GM23338 (cell line): ENCODE measurements at regions not wholly inside any gene's neighbourhood (a gene's known extent, or its start where the extent isn't known, plus 50 kb on each side); places are given as distances from the start of the nearest gene placed in this dataset.

Source experiments
- ATAC-seq: fragments of 200-7000 bp; cut with Tn5 transposase; 3 replicates; pipeline ENCODE4 v1.9.1; 2020
- DNase-seq: peaks from one replicate; pipeline ENCODE4 v3.0.0-alpha.2; 2015; ENCODE audit warnings: low spot score
- H2AFZ ChIP-seq: fragments of 200-600 bp; sonication (generic); 2 replicates; pipeline ENCODE4 v1.8.0; 2016; ENCODE audit warnings: antibody characterized with exemption, mild to moderate bottlenecking, moderate library complexity
- H3F3A ChIP-seq: fragments of 200-600 bp; sonication (generic); replicated peaks from 2 replicates; pipeline ENCODE4 v1.8.0; 2017; ENCODE audit warnings: antibody characterized with exemption, mixed run types, low read depth
- H3K27ac ChIP-seq: fragments of 200-600 bp; sonication (generic); 2 replicates; pipeline ENCODE4 v1.6.1; 2016; ENCODE audit warnings: low read depth
- H3K27me3 ChIP-seq: fragments of 200-600 bp; sonication (generic); 2 replicates; pipeline ENCODE4 v1.8.0; 2016; ENCODE audit warnings: mild to moderate bottlenecking, mixed run types, moderate library complexity; ENCODE audit not compliant: insufficient read depth
- H3K36me3 ChIP-seq: fragments of 200-600 bp; sonication (generic); 2 replicates; pipeline ENCODE4 v1.8.0; 2016; ENCODE audit warnings: mild to moderate bottlenecking; ENCODE audit not compliant: insufficient read depth
- H3K4me1 ChIP-seq: fragments of 200-600 bp; sonication (generic); 2 replicates; pipeline ENCODE4 v1.8.0; 2016; ENCODE audit warnings: mild to moderate bottlenecking, moderate library complexity; ENCODE audit not compliant: insufficient read depth
- H3K4me2 ChIP-seq: fragments of 200-600 bp; sonication (generic); 2 replicates; pipeline ENCODE4 v1.7.1; 2017; ENCODE audit warnings: mixed run types
- H3K4me3 ChIP-seq: fragments of 200-600 bp; sonication (generic); 2 replicates; pipeline ENCODE4 v1.6.1; 2016; ENCODE audit warnings: mixed run types
- H3K79me2 ChIP-seq: fragments of 200-600 bp; sonication (generic); replicated peaks from 2 replicates; pipeline ENCODE4 v1.8.0; 2017; ENCODE audit warnings: mild to moderate bottlenecking; ENCODE audit not compliant: insufficient read depth
- H3K9me2 ChIP-seq: fragments of 200-600 bp; sonication (generic); 2 replicates; pipeline ENCODE4 v1.8.0; 2017; ENCODE audit not compliant: insufficient read depth
- H4K20me1 ChIP-seq: fragments of 200-600 bp; sonication (generic); replicated peaks from 2 replicates; pipeline ENCODE4 v1.8.0; 2017; ENCODE audit warnings: mild to moderate bottlenecking; ENCODE audit not compliant: insufficient read depth
- H3K27ac Mint-ChIP-seq: 2 replicates; pipeline ENCODE4 v1.8.0; 2020; ENCODE audit warnings: inconsistent platforms, mild to moderate bottlenecking, moderate library complexity, mixed read lengths
- H3K27me3 Mint-ChIP-seq: 3 replicates; pipeline ENCODE4 v1.8.0; 2022; ENCODE audit warnings: low read depth, mild to moderate bottlenecking, moderate library complexity, mixed read lengths, inconsistent platforms; ENCODE audit not compliant: insufficient read depth, poor library complexity
- H3K36me3 Mint-ChIP-seq: 3 replicates; pipeline ENCODE4 v1.8.0; 2021; ENCODE audit warnings: low read depth, mild to moderate bottlenecking, inconsistent platforms, moderate library complexity, mixed read lengths
- H3K4me1 Mint-ChIP-seq: 3 replicates; pipeline ENCODE4 v1.8.0; 2020; ENCODE audit warnings: mild to moderate bottlenecking, inconsistent platforms, mixed read lengths
- H3K4me3 Mint-ChIP-seq: 3 replicates; pipeline ENCODE4 v1.8.0; 2021; ENCODE audit warnings: moderate library complexity, mild to moderate bottlenecking, inconsistent platforms, mixed read lengths
- H3K9me3 Mint-ChIP-seq: 3 replicates; pipeline ENCODE4 v1.8.0; 2020; ENCODE audit warnings: moderate library complexity, mild to moderate bottlenecking, inconsistent platforms, mixed read lengths
- CREB1 ChIP-seq: fragments of 250-450 bp; sonication (Bioruptor Pico); IDR thresholded peaks from 2 replicates; pipeline ENCODE4 v1.5.0; 2020; ENCODE audit warnings: low read depth, mild to moderate bottlenecking, moderate library complexity
- CTCF ChIP-seq, 2 experiments: fragments of 200-600 bp in 1 of 2; sonication (generic) in 1 of 2; conservative IDR thresholded peaks; 2 replicates each; pipeline versions ENCODE4 v1.5.1 to v1.6.1; 2016 to 2017; ENCODE audit warnings: antibody characterized with exemption in 2 of 2, low read depth in 2 of 2, mild to moderate bottlenecking in 2 of 2, moderate library complexity in 1 of 2
- ETS1 ChIP-seq: IDR thresholded peaks from 2 replicates; pipeline ENCODE4 v1.6.1; 2016; ENCODE audit warnings: antibody characterized with exemption
- EZH2 ChIP-seq: fragments of 200-600 bp; sonication (generic); IDR thresholded peaks from one replicate; pipeline ENCODE4 v1.8.0; 2017; ENCODE audit warnings: antibody characterized with exemption, mild to moderate bottlenecking, low read depth; ENCODE audit not compliant: unreplicated experiment
- EZH2phosphoT487 ChIP-seq: fragments of 200-600 bp; sonication (generic); IDR thresholded peaks from one replicate; pipeline ENCODE4 v1.8.1; 2018; ENCODE audit warnings: antibody characterized with exemption; ENCODE audit not compliant: unreplicated experiment
- JUNB ChIP-seq: IDR thresholded peaks from one replicate; pipeline ENCODE4 v1.6.1; 2016; ENCODE audit warnings: antibody characterized with exemption; ENCODE audit not compliant: unreplicated experiment
- NANOG ChIP-seq: IDR thresholded peaks from 2 replicates; pipeline ENCODE4 v1.6.1; 2016; ENCODE audit warnings: antibody characterized with exemption, borderline replicate concordance
- POLR2AphosphoS5 ChIP-seq: IDR thresholded peaks from 2 replicates; pipeline ENCODE4 v1.6.1; 2016; ENCODE audit warnings: antibody characterized with exemption, low read depth
- REST ChIP-seq: IDR thresholded peaks from one replicate; pipeline ENCODE4 v1.6.1; 2018; ENCODE audit warnings: antibody characterized with exemption; ENCODE audit not compliant: unreplicated experiment
- STAT1 ChIP-seq: IDR thresholded peaks from one replicate; pipeline ENCODE4 v1.6.1; 2016; ENCODE audit warnings: antibody characterized with exemption; ENCODE audit not compliant: unreplicated experiment
- ZNF114 ChIP-seq: fragments of 250-450 bp; sonication (Bioruptor Pico); IDR thresholded peaks from 2 replicates; pipeline ENCODE4 v1.5.0; 2020; ENCODE audit warnings: mild to moderate bottlenecking, moderate library complexity
- ZNF331 ChIP-seq: fragments of 250-450 bp; sonication (Bioruptor Pico); IDR thresholded peaks from 2 replicates; pipeline ENCODE4 v1.5.0; 2020; ENCODE audit warnings: low read depth, mild to moderate bottlenecking, moderate library complexity
- ZNF462 ChIP-seq: fragments of 250-450 bp; sonication (Bioruptor Pico); IDR thresholded peaks from 2 replicates; pipeline ENCODE4 v1.5.0; 2020; ENCODE audit warnings: mild to moderate bottlenecking, moderate library complexity

- ATAC-seq: no peak
- H3K4me3 ChIP-seq: no peak overlapping the region
These were observed 683.2 kb downstream of the SATB2 start for GRCh38 chr2:198774576-198774975.

More at GRCh38 chr2:198774576-198774975, 683.2 kb downstream of the SATB2 start:
- Histone ChIP-seq H2AFZ (no peak overlapping the region), H3K4me2 (no peak overlapping the region), H4K20me1 (no peaks in the 10 kb centered on the region), H3K4me1 (no peaks in the 10 kb centered on the region), H3K27ac (no peak overlapping the region), H3K9me2 (no peaks in the 10 kb centered on the region), H3K79me2 (no peaks in the 10 kb centered on the region), H3K36me3 (no peaks in the 10 kb centered on the region), H3K27me3 (no peaks in the 10 kb centered on the region), H3F3A (no peaks in the 10 kb centered on the region)
- Mint-ChIP-seq H3K4me1 (peaks cover 11% of the 10 kb centered on the region), H3K27ac (no peak overlapping the region), H3K36me3 (no peaks in the 10 kb centered on the region), H3K4me3 (no peak overlapping the region), H3K9me3 (no peaks in the 10 kb centered on the region), H3K27me3 (peaks cover 4% of the 10 kb centered on the region)
- no peak for DNase-seq
- no peak for TF ChIP-seq EZH2phosphoT487
- TF ChIP-seq ZNF331 (CRISPR knock-in tag): no peak
- no peak for TF ChIP-seq ZNF114 (CRISPR knock-in tag)
- no peak for TF ChIP-seq POLR2AphosphoS5
- TF ChIP-seq ETS1: no peak
- TF ChIP-seq ZNF462 (CRISPR knock-in tag): no peak
- no peak for TF ChIP-seq CTCF (conservative IDR thresholded peaks at IDR 0.05; ENCODE audit: low read depth in 2 of 2)
- TF ChIP-seq STAT1: no peak
- no peak for TF ChIP-seq NANOG
- no peak for TF ChIP-seq CREB1 (CRISPR knock-in tag)
- no peak for TF ChIP-seq JUNB
- TF ChIP-seq REST: no peak
- TF ChIP-seq EZH2: no peak
